Neural progenitor cell (in vitro differentiated cells): ENCODE measurements at regions not wholly inside any gene's neighbourhood (a gene's known extent, or its start where the extent isn't known, plus 50 kb on each side); places are given as distances from the start of the nearest gene placed in this dataset.

ENCODE experiments used
- EZH2 ChIP-seq: fragments of 200-600 bp; sonication (generic); IDR thresholded peaks from 2 replicates; pipeline ENCODE4 v1.6.1; 2017; ENCODE audit warnings: antibody characterized with exemption, mild to moderate bottlenecking, moderate library complexity
- TF ChIP-seq, protein P1 (sequence below): fragments of 200-600 bp; sonication (generic); IDR thresholded peaks from 2 replicates; pipeline ENCODE4 v1.5.1; 2017; ENCODE audit warnings: antibody characterized with exemption, mild to moderate bottlenecking

DNA sequence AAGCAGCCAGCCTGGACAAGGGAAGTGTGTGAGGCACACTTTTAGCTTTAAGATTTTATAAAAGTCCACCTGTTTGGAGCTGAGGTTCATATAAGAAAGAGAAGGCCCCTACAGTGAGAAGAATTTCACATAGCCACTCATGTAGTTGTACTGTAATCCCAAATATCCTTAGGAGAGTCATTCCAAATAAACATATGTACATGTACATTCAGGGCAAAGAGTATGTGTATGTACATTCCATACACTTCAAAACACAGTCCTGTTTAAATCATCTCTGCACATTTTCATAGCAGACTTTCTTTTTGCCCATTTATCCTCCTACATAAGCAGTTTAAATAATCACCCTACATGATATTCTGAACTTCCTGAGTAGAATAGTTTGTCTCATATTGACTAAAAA lies 87.6 kb downstream of the GPR65 start:
- TF ChIP-seq, protein P1, sequence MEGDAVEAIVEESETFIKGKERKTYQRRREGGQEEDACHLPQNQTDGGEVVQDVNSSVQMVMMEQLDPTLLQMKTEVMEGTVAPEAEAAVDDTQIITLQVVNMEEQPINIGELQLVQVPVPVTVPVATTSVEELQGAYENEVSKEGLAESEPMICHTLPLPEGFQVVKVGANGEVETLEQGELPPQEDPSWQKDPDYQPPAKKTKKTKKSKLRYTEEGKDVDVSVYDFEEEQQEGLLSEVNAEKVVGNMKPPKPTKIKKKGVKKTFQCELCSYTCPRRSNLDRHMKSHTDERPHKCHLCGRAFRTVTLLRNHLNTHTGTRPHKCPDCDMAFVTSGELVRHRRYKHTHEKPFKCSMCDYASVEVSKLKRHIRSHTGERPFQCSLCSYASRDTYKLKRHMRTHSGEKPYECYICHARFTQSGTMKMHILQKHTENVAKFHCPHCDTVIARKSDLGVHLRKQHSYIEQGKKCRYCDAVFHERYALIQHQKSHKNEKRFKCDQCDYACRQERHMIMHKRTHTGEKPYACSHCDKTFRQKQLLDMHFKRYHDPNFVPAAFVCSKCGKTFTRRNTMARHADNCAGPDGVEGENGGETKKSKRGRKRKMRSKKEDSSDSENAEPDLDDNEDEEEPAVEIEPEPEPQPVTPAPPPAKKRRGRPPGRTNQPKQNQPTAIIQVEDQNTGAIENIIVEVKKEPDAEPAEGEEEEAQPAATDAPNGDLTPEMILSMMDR = no peak
- no peak for TF ChIP-seq EZH2
